Heart left ventricle (tissue), 13 donors: ENCODE measurements at regions not wholly inside any gene's neighbourhood (a gene's known extent, or its start where the extent isn't known, plus 50 kb on each side); places are given as distances from the start of the nearest gene placed in this dataset.

ENCODE experiments used
- CTCF ChIP-seq, 12 donors: fragments of 200-600 bp; sonication (generic) in 4 of 12; IDR thresholded peaks; one replicate each; pipeline versions ENCODE4 v1.5.0 to v1.8.0; 2018 to 2022; ENCODE audit warnings: antibody characterized with exemption in 12 of 12, mild to moderate bottlenecking in 5 of 12
- POLR2A ChIP-seq, 2 donors: fragments of 450-650 bp; IDR thresholded peaks; one replicate each; pipeline ENCODE4 v1.6.1; 2017; ENCODE audit warnings: antibody characterized with exemption in 2 of 2, mild to moderate bottlenecking in 2 of 2, moderate library complexity in 2 of 2
- donor health status: ischemic (EF 13 %, LVEDD 7.1; RV severe dilation, severe dysfunction).
- donor health status: DM: no; HTN: yes; CAD: no.
- donor health status: DM: no; HTN: no; CAD: no.
- donor health status: ischemic (EF 25% LVEDD 6.9; RV normal size, moderate dysfunction).
- donor health status: ischemic (EF 25% LVEDD 5.7; RV mildly dilated, moderate dysfunction).
- donor health status: ischemic (EF 35%, LVEDD 5.7; RV mildly dilated, moderate dysfunction).
- donor health status: nonischemic (EF 11% LVEDD 7.7; RV severe dilation, severe dysfunction).
- donor health status: DM: yes; HTN: yes; CAD: no.
- donor health status: PGD.
- donor health status: ischemic (EF 29% LVEDD 5.4; RV normal size, mild dysfunction).
- donor health status: nonischemic (EF 23%, LVEDD 6.1; RV moderate dilation, normal function).

GRCh38 chr9:32906213-32906612, 95.2 kb downstream of the APTX start:
- TF ChIP-seq CTCF (IDR thresholded peaks at IDR 0.05) (no peak), POLR2A (IDR thresholded peaks at IDR 0.05) (no peak)
